ENCODE measurements at regions not wholly inside any gene's neighbourhood (a gene's known extent, or its start where the extent isn't known, plus 50 kb on each side); places are given as distances from the start of the nearest gene placed in this dataset.

DNA sequence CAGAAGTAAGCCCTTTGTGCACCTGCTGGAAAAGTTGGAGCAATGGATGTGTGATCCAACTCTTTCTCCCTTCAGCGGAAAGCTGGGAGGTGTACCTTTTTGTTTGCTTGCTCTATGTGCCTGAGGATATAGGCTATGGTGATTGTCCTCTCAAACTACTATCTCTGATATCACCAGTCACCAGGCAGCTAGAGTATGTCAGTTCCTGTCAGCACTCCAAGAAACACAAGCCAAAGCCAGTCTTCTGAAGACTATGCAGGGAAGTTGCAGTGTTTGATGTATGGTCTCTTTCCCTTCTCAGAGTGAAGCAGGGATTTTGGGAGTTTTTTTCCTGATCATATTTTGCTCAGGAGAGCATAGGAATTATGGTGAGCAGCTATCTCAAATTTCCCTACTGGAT, 146.4 kb downstream of the PTH2R start:
- H3K27me3 ChIP-seq (ENCODE audit: control insufficient read depth, insufficient read depth, low read length) = no peaks in the 10 kb centered on the region
- ATAC-seq (no peak), DNase-seq (ENCODE audit: low read depth, low spot score) (no peak)
- in situ Hi-C loops (cut with HindIII; ENCODE audit: low pct_unique_long_range_greater_than_20kb, low sequenced_read_pairs) = no loop called here
- no peaks in the 10 kb centered on the region for H3K36me3 ChIP-seq (ENCODE audit: control insufficient read depth, insufficient read depth, low read length)
- no TSS peak for BruUV-seq (replicated peaks)
- ChIA-PET CTCF (no interaction called here), POLR2A (no interaction called here)
- no peaks in the 10 kb centered on the region for H3K4me1 ChIP-seq (ENCODE audit: control insufficient read depth, insufficient read depth, low read length)
- TF ChIP-seq POLR2AphosphoS5 (IDR thresholded peaks at IDR 0.05; ENCODE audit: low read depth, low read length) = no peak
- no peak for TF ChIP-seq TCF7L2 (IDR thresholded peaks at IDR 0.05; ENCODE audit: low read depth, low read length)
- TF ChIP-seq, protein P1, sequence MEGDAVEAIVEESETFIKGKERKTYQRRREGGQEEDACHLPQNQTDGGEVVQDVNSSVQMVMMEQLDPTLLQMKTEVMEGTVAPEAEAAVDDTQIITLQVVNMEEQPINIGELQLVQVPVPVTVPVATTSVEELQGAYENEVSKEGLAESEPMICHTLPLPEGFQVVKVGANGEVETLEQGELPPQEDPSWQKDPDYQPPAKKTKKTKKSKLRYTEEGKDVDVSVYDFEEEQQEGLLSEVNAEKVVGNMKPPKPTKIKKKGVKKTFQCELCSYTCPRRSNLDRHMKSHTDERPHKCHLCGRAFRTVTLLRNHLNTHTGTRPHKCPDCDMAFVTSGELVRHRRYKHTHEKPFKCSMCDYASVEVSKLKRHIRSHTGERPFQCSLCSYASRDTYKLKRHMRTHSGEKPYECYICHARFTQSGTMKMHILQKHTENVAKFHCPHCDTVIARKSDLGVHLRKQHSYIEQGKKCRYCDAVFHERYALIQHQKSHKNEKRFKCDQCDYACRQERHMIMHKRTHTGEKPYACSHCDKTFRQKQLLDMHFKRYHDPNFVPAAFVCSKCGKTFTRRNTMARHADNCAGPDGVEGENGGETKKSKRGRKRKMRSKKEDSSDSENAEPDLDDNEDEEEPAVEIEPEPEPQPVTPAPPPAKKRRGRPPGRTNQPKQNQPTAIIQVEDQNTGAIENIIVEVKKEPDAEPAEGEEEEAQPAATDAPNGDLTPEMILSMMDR (IDR thresholded peaks at IDR 0.05) = no peak
- TF ChIP-seq SIN3A (IDR thresholded peaks at IDR 0.05; ENCODE audit: borderline replicate concordance, insufficient read depth, low read depth, low read length) = no peak
- no peak overlapping the region for H3K4me3 ChIP-seq (ENCODE audit: low read depth in 2 of 2, low read length in 2 of 2)
- intact Hi-C loops (cut with micrococcal nuclease; ENCODE audit: unreplicated experiment) = no loop called here
- H3K9me3 ChIP-seq (ENCODE audit: control insufficient read depth, insufficient read depth, low read depth, low read length) = no peaks in the 10 kb centered on the region
- no peak overlapping the region for H3K27ac ChIP-seq (ENCODE audit: low read length)

DNA sequence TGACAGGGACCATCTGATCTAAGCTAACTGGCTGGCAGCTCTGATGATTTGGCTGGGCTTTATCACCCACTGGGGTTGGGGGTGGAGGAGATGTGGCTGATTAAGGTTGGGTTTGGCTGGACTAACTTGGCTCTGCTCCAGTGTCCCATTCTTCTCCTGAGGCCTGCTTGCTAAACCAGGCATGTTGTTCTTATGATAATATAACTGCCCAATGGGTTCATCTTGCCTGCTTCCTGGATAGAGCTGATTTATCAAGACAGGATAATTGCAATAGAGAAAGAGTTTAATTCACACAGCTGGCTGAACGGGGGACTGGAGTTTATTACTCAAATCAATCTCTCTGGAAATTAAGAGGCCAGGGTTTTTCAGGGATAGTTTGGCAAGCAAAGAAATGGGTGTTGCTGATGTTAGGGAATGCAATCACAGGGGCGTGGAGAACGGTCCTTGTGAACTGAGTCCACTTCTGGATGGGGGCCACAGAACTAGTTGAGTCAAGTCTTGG, 150.4 kb downstream of the PTH2R start:
- CTCF ChIA-PET = no interaction called here
- ATAC-seq (no peak), DNase-seq (ENCODE audit: low read depth, low spot score) (no peak)
- POLR2A ChIA-PET = no interaction called here
- Histone ChIP-seq H3K36me3 (ENCODE audit: control insufficient read depth, insufficient read depth, low read length) (no peaks in the 10 kb centered on the region), H3K27me3 (ENCODE audit: control insufficient read depth, insufficient read depth, low read length) (no peaks in the 10 kb centered on the region), H3K4me3 (ENCODE audit: low read depth in 2 of 2, low read length in 2 of 2) (no peak overlapping the region), H3K27ac (ENCODE audit: low read length) (no peak overlapping the region), H3K4me1 (ENCODE audit: control insufficient read depth, insufficient read depth, low read length) (no peaks in the 10 kb centered on the region), H3K9me3 (ENCODE audit: control insufficient read depth, insufficient read depth, low read depth, low read length) (no peaks in the 10 kb centered on the region)
- intact Hi-C loops (cut with micrococcal nuclease; ENCODE audit: unreplicated experiment) = no loop called here
- in situ Hi-C loops (cut with HindIII; ENCODE audit: low pct_unique_long_range_greater_than_20kb, low sequenced_read_pairs) = no loop called here
- TF ChIP-seq, protein P1 (IDR thresholded peaks at IDR 0.05) = no peak
- TF ChIP-seq TCF7L2 (IDR thresholded peaks at IDR 0.05; ENCODE audit: low read depth, low read length) (no peak), POLR2AphosphoS5 (IDR thresholded peaks at IDR 0.05; ENCODE audit: low read depth, low read length) (no peak), SIN3A (IDR thresholded peaks at IDR 0.05; ENCODE audit: borderline replicate concordance, insufficient read depth, low read depth, low read length) (no peak)
- TF ChIP-seq, protein P2, sequence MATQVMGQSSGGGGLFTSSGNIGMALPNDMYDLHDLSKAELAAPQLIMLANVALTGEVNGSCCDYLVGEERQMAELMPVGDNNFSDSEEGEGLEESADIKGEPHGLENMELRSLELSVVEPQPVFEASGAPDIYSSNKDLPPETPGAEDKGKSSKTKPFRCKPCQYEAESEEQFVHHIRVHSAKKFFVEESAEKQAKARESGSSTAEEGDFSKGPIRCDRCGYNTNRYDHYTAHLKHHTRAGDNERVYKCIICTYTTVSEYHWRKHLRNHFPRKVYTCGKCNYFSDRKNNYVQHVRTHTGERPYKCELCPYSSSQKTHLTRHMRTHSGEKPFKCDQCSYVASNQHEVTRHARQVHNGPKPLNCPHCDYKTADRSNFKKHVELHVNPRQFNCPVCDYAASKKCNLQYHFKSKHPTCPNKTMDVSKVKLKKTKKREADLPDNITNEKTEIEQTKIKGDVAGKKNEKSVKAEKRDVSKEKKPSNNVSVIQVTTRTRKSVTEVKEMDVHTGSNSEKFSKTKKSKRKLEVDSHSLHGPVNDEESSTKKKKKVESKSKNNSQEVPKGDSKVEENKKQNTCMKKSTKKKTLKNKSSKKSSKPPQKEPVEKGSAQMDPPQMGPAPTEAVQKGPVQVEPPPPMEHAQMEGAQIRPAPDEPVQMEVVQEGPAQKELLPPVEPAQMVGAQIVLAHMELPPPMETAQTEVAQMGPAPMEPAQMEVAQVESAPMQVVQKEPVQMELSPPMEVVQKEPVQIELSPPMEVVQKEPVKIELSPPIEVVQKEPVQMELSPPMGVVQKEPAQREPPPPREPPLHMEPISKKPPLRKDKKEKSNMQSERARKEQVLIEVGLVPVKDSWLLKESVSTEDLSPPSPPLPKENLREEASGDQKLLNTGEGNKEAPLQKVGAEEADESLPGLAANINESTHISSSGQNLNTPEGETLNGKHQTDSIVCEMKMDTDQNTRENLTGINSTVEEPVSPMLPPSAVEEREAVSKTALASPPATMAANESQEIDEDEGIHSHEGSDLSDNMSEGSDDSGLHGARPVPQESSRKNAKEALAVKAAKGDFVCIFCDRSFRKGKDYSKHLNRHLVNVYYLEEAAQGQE (IDR thresholded peaks at IDR 0.05; ENCODE audit: insufficient read depth in 1 of 2, low read depth in 2 of 2, low read length in 1 of 2) = no peak
- BruUV-seq (replicated peaks) = no TSS peak
